ENCODE measurements at regions not wholly inside any gene's neighbourhood (a gene's known extent, or its start where the extent isn't known, plus 50 kb on each side); places are given as distances from the start of the nearest gene placed in this dataset.

DNA sequence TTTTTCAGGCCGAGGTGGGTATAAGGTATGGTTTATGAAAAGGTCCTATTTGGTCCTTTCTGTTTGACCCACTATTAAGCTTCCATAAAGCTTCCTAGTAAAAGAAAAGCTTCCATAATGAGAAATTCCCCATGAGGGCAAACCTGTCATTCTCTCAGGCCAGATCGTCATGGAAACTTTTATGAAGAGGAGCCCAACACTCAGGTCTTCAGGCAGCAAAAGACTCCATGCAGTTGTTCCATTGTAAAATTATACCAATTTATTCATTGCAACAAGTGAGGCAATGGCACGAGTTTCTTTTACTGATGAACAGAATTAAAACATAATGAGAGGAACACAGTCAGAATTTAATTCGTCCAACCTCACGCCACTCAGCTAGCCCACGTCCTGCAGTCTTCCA lies 188.6 kb downstream of the MTERF1 start:
- TF ChIP-seq ZFX (IDR thresholded peaks at IDR 0.05; ENCODE audit: borderline replicate concordance), result no peak
- TF ChIP-seq, protein P1, sequence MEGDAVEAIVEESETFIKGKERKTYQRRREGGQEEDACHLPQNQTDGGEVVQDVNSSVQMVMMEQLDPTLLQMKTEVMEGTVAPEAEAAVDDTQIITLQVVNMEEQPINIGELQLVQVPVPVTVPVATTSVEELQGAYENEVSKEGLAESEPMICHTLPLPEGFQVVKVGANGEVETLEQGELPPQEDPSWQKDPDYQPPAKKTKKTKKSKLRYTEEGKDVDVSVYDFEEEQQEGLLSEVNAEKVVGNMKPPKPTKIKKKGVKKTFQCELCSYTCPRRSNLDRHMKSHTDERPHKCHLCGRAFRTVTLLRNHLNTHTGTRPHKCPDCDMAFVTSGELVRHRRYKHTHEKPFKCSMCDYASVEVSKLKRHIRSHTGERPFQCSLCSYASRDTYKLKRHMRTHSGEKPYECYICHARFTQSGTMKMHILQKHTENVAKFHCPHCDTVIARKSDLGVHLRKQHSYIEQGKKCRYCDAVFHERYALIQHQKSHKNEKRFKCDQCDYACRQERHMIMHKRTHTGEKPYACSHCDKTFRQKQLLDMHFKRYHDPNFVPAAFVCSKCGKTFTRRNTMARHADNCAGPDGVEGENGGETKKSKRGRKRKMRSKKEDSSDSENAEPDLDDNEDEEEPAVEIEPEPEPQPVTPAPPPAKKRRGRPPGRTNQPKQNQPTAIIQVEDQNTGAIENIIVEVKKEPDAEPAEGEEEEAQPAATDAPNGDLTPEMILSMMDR (IDR thresholded peaks at IDR 0.05), result no peak

GRCh38 chr7:91692800-91693199 lies 187.7 kb downstream of the MTERF1 start:
- TF ChIP-seq, protein P1 (IDR thresholded peaks at IDR 0.05), result no peak
- TF ChIP-seq ZFX (IDR thresholded peaks at IDR 0.05; ENCODE audit: borderline replicate concordance), result no peak
- H3K27ac ChIP-seq, result no peak overlapping the region

More for the DNA sequence above, 188.6 kb downstream of the MTERF1 start:
- H3K27ac ChIP-seq, result no peak overlapping the region

GRCh38 chr7:91694351-91694841 lies 186.1 kb downstream of the MTERF1 start:
- no peak overlapping the region for H3K27ac ChIP-seq
- TF ChIP-seq, protein P1 (IDR thresholded peaks at IDR 0.05), result no peak
- TF ChIP-seq ZFX (IDR thresholded peaks at IDR 0.05; ENCODE audit: borderline replicate concordance), result no peak

DNA sequence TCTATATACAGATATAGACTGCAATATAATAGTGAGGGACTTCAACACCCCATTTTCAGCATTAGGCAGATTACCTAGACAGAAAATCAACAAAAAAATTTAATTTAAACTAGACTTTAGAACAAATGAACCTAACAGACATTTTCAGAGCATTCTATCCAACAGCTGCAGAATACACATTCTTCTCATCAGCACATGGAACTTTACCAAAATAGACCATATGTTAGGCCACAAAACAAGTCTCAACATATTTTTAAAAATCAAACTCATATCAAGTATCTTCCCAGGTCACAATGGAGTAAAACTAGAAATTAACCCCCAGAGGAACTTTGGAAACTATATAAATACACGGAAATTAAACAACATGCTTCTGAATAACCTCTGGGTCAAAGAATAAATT lies 169.6 kb downstream of the MTERF1 start:
- H3K27ac ChIP-seq, result no peak overlapping the region
- TF ChIP-seq, protein P1 (IDR thresholded peaks at IDR 0.05), result no peak

GRCh38 chr7:91713669-91714068 lies 166.8 kb downstream of the MTERF1 start:
- H3K27ac ChIP-seq, result no peak overlapping the region
- TF ChIP-seq, protein P1 (IDR thresholded peaks at IDR 0.05), result no peak
- TF ChIP-seq ZFX (IDR thresholded peaks at IDR 0.05; ENCODE audit: borderline replicate concordance), result no peak

GRCh38 chr7:91717681-91718470 lies 162.6 kb downstream of the MTERF1 start:
- TF ChIP-seq ZFX (IDR thresholded peaks at IDR 0.05; ENCODE audit: borderline replicate concordance), result no peak
- TF ChIP-seq, protein P1 (IDR thresholded peaks at IDR 0.05), result no peak
- H3K27ac ChIP-seq, result no peak overlapping the region

- no peak for TF ChIP-seq ZFX (IDR thresholded peaks at IDR 0.05; ENCODE audit: borderline replicate concordance)
- TF ChIP-seq, protein P1 (IDR thresholded peaks at IDR 0.05), result no peak
- H3K27ac ChIP-seq, result no peak overlapping the region
These were observed 161.5 kb downstream of the MTERF1 start for GRCh38 chr7:91719008-91719407.

Measured in 22Rv1 (cell line).